Activated T-cell treated with anti-CD3 and anti-CD28 coated beads, Interleukin-2, amount 50 U/mL, for 48 hours (primary cell): ENCODE measurements at regions not wholly inside any gene's neighbourhood (a gene's known extent, or its start where the extent isn't known, plus 50 kb on each side); places are given as distances from the start of the nearest gene placed in this dataset.
"Not testable (repeated sequence)": the region's sequence is repeated elsewhere in the genome, so short reads cannot be mapped to it uniquely, and the experiment has no call there.

Experiments used
- DNase-seq, 2 experiments: peaks; one replicate each; pipeline ENCODE4 v3.0.0-alpha.2; 2020

- DNase-seq: no peak
Observed at GRCh38 chr7:131656980-131657723, 100.7 kb upstream of the PODXL start.

- no peak for DNase-seq
Observed at GRCh38 chr7:131655866-131656265, 99.4 kb upstream of the PODXL start.

GRCh38 chr7:131655447-131655846, 99.0 kb upstream of the PODXL start:
- no peak for DNase-seq

- DNase-seq: peak; percentile 91
Observed at GRCh38 chr7:131654668-131655326, 98.4 kb upstream of the PODXL start.

- no peak for DNase-seq
Observed at GRCh38 chr7:131654249-131654558, 97.8 kb upstream of the PODXL start.

GRCh38 chr7:131653418-131654248, 97.2 kb upstream of the PODXL start:
- no peak for DNase-seq

GRCh38 chr7:131652934-131653333, 96.5 kb upstream of the PODXL start:
- DNase-seq: no peak

- DNase-seq: no peak
Observed at GRCh38 chr7:131652194-131652593, 95.8 kb upstream of the PODXL start.

GRCh38 chr7:131649879-131650278, 93.5 kb upstream of the PODXL start:
- DNase-seq: no peak

- DNase-seq: no peak
Observed at GRCh38 chr7:131649003-131649541, 92.6 kb upstream of the PODXL start.

GRCh38 chr7:131648491-131648890, 92.1 kb upstream of the PODXL start:
- no peak for DNase-seq

GRCh38 chr7:131646203-131646602, 89.8 kb upstream of the PODXL start:
- DNase-seq: no peak

GRCh38 chr7:131642429-131642828, 86.0 kb upstream of the PODXL start:
- no peak for DNase-seq

- DNase-seq: no peak
Observed at GRCh38 chr7:131640686-131641085, 84.3 kb upstream of the PODXL start.

- no peak for DNase-seq
Observed at GRCh38 chr7:131638641-131639430, 82.4 kb upstream of the PODXL start.

GRCh38 chr7:131637859-131638258, 81.4 kb upstream of the PODXL start:
- no peak for DNase-seq

GRCh38 chr7:131636092-131636491, 79.7 kb upstream of the PODXL start:
- no peak for DNase-seq

- DNase-seq: not testable (repeated sequence)
Observed at GRCh38 chr7:131634197-131634596, 77.8 kb upstream of the PODXL start.

- DNase-seq: no peak
Observed at GRCh38 chr7:131633342-131633843, 77.0 kb upstream of the PODXL start.

GRCh38 chr7:131630427-131630826, 74.0 kb upstream of the PODXL start:
- no peak for DNase-seq

GRCh38 chr7:131629217-131629882, 72.9 kb upstream of the PODXL start:
- DNase-seq: no peak

GRCh38 chr7:131628634-131629033, 72.2 kb upstream of the PODXL start:
- DNase-seq: no peak
